Frontal cortex (tissue), 3 donors: ENCODE measurements at regions not wholly inside any gene's neighbourhood (a gene's known extent, or its start where the extent isn't known, plus 50 kb on each side); places are given as distances from the start of the nearest gene placed in this dataset.

Source experiments
- DNase-seq, 2 donors: peaks; one replicate each; pipeline ENCODE4 v3.0.0; 2012; ENCODE audit warnings: low spot score in 2 of 2
- FAIRE-seq: peaks from 2 replicates; lab custom pipeline; 2012; peaks lifted over from hg19 to GRCh38; lab: Jason Lieb, UNC
- donor health status: control.
- donor health status: control.
- donor health status: control.

- DNase-seq, result no peak
- no peak for FAIRE-seq
Measured at GRCh38 chr3:65234499-65234898, 546.7 kb upstream of the ADAMTS9 start.

DNA sequence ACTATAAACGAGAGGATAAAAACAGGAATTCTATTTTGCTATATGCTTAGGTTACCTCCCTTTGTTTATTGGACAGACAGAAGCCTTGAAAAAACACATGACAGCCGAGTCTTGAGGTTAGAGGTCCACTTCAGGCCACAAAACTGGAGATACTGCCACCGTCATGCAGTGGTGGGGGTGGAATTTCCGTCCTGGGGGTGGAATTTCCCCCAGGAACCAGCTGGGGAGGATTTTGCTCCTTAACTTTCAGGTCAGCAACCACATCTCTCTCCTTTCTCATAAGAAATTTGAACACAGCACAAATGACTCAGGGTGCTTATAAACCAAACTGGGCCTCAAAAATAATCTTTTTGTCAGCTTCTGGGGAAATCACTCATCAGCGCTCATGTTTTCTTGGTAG is 545.8 kb upstream of the ADAMTS9 start:
- DNase-seq, result no peak
- no peak for FAIRE-seq

DNA sequence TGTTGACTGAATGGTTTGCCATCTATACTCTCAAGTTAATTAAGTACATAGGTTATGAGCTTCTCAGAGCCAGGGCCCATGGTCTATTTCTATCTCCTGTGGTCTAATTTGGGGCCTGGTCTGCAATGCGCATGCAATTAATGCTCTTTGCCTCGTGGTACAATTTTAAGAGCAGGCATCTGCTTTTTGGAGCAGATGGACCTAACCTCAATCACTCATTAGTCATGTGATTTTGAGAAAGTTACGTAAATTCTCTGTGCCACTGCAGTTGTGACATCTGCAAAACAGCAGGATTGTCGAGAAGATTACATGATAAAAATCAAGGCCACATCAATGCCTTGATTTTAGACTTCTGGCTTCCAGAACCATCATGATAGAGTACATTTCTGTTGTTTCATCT is 543.7 kb upstream of the ADAMTS9 start:
- FAIRE-seq, result no peak
- no peak for DNase-seq

- DNase-seq, result no peak
- FAIRE-seq, result no peak
Measured at GRCh38 chr3:65230261-65231139, 542.7 kb upstream of the ADAMTS9 start.

DNA sequence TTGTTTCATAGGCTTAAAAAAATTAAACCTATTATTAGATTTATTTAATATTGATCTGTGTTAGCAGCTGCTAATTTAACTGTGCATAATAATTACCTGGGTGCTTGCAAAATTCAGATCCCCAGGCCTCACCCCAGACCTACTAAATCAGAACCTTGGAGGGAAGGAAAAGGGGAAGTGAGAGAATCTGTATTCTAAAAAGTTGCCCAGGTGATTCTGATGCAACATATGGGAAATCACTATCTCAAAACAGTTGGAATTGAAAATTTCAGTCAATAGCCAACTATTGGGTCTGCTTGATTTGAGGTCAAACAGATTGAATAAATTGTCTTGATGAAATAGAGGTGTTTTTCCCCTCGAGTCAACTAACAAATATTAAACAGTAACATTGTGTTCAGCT is 538.5 kb upstream of the ADAMTS9 start:
- DNase-seq, result no peak
- FAIRE-seq, result no peak

- DNase-seq (no peak), FAIRE-seq (no peak)
Measured at GRCh38 chr3:65210026-65210814, 522.4 kb upstream of the ADAMTS9 start.

DNA sequence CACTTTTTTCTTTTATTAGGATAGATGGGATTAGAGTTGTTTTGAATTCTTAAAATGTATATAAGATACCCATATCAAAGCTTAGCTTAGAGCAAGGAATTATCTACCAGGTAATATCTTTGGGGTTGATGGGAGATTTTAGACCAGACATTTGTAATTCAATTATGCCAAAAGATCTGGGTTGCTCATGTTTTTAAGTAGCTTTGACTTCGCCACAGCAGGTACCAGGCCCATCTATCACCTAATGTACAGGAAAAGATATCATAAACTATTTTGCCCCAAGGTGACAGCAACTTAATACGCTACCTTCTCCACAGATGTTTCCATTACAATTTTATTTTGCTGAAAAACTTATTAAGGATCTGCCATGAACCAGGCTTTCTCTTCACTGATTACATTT is 514.6 kb upstream of the ADAMTS9 start:
- FAIRE-seq, result no peak
- DNase-seq, result no peak

- no peak for FAIRE-seq
- DNase-seq, result no peak
Measured at GRCh38 chr3:65201926-65202325, 514.1 kb upstream of the ADAMTS9 start.

DNA sequence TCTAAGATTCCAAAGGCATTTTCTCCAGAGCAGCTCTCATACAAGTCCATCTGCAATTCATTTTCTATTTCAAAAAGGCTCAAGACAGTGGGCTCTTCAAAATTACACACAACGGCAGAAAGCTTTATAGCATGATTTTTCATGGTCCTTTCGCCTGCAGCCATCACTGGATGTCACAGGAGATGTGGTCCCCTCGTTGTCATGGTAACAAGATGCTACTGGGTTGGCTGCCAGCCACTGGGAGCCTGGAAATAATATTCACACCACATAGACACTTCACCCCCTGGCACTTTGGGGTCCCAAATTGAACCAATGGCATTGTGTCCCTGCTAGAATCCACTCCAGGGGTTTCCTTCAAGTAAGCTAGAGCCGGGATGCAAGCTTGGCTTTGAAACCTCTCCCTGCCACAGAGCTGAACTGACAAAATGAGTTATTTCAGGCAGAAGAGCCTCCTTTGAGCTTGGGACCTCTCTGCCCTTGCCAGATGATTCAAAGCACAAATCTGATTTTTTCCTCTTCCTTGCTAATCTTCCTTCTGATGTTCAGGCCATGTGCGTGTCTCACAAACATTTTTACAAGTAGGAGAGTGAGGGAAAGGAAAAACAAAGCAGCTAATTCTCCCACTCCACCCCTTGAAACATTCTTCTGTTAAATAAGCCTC is 512.6 kb upstream of the ADAMTS9 start:
- FAIRE-seq, result no peak
- no peak for DNase-seq

DNA sequence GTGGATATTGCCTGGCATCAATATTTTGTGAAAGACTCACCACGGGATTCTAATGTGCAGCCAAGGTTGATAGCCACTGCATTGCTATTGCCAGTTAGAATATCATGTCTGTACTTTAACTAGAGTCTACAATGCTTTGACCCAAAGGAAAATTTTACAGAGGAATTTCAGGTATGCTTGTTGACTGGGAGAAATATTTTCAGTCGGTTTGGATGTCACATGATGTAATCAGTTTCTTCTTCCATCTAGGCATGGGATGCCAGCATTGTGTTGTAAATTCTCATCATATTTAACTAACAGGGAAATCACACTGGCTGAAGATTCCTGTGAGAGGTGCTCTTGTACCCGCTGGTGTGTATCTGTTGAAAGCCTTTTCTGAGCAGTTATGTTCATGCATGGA is 508.9 kb upstream of the ADAMTS9 start:
- no peak for DNase-seq

DNA sequence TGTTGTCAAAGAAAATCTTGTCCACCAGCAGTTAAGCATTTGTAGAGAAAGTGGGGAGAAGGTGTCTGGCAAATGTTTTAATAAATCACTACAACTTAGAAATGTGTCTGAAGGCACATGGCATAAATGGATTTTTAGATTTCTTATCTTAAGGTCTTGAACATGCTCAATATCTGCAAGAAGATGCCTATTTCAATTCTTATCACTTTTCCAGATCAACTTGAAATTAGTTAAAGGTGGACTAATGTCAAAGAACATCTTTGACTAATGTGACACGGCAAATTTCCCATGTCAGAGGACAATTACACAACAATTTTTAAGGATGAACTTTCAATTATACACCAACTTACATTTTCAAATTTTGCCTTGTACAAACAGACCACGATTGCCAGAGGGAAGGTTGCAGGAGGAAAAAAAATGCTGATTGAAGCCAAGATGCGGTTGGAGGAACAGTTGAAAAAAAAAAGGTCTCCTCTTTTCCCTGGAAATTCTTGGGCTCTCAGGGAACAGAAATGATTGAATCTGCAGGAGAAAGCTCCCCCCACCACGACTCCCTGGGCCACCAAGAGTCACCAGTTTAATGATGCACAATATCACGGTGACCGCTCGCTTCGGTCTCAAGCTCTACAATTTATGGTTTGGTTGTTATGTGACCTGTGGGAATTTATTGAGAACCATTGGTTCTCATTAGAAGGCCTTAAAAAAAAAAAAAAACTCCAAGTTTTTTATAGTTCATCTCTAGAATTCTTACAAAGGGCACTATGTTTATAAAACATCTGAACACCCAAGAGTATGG is 507.6 kb upstream of the ADAMTS9 start:
- FAIRE-seq, result no peak
- no peak for DNase-seq

More for the DNA sequence above, 508.9 kb upstream of the ADAMTS9 start:
- no peak for FAIRE-seq

DNA sequence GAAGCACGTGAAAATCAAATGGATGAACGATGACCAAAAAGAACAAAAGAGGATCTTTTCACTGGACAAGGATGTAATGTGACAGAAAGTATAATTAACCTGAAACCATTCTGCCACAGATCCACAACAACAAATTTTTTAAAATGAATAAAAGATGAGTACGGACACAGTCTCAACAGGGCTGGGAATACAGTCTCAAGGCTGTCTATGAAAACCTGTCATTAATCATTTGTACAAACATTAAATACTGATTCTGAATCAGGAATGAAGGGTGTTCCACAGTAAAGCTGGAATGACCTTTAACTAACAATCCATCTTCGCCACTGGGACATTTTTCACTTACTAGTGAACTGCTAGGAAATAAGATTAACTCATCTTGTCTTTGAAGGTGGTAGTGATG is 506.9 kb upstream of the ADAMTS9 start:
- no peak for DNase-seq
- FAIRE-seq, result no peak

DNA sequence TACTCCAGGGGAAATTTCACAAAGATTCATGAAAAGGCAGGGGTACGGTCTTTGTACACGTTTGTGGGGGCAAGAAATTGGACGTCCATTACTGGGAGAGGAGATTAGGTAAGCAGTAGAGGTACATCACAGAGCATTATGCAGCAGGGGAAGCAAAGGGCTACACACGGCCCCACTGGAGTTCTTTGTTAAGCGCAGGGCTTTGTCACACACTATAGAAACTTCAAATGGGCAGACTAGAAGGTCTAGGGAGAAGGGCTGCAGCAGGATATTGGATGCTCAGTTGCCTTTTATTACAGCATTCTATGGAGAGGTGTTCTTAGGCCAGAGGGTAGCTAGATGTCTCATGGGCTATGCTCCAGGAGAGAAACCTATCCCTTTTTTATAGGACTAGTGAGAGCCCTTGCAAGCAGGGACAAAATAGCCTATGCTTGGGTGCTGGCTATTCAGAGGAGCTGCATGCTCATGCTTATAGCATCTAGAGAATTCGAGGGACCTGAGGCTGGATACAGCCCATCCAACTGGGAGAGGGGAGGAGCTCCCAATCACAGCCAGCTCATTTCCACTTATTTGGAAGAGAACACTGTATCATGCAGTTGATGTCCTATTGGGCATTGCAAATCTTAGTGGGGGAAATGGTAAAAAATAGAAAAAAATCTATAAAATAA is 506.4 kb upstream of the ADAMTS9 start:
- DNase-seq (no peak), FAIRE-seq (no peak)

- FAIRE-seq (no peak), DNase-seq (no peak)
Measured at GRCh38 chr3:65193531-65193930, 505.7 kb upstream of the ADAMTS9 start.

GRCh38 chr3:65190111-65190510 is 502.3 kb upstream of the ADAMTS9 start:
- no peak for FAIRE-seq
- DNase-seq, result no peak

GRCh38 chr3:65186268-65186667 is 498.5 kb upstream of the ADAMTS9 start:
- no peak for FAIRE-seq
- no peak for DNase-seq

- DNase-seq, result no peak
- no peak for FAIRE-seq
Measured at GRCh38 chr3:65182682-65183081, 494.9 kb upstream of the ADAMTS9 start.

DNA sequence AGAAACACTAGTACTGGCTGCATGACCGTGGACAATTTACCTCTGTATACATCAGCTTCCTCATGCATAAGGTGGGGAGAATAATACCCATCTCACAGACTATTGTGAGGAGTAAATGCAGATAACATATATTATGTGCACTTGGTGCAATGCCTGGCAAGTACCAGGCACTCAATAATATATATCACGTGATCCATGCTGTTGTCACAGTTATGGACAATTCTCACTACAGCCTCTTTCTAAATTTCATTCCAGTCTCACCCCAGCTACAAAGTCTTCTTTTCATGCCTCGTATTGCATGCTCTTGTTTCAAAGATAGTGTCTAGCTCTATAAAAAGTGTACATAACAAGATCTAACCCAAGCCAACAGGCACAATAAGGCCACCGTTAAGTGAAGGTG is 494.3 kb upstream of the ADAMTS9 start:
- DNase-seq (no peak), FAIRE-seq (no peak)

DNA sequence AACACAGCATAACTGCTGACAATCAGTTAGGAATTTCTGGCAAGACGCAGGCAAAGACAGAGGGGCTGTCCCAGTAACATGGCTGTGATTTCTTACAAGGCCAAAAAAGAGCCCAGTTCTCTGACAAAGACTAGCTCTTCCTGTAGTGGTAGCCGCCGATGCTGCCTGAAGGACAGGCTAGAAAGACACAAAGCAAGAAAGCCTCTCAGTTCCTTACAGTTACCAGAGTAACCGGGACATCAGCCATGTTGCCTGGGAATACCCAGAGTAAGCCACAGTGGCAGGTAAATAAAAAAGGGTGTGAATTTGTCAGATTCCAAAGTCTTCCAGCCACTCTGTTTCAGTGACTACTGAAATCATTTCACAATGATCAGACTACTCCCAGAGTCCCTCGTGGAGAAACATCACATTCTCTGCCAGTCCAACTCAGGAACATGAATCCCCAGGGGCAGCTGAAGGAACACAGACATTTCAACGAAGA is 493.6 kb upstream of the ADAMTS9 start:
- FAIRE-seq (no peak), DNase-seq (no peak)
